GM20000 (cell line): ENCODE measurements at regions not wholly inside any gene's neighbourhood (a gene's known extent, or its start where the extent isn't known, plus 50 kb on each side); places are given as distances from the start of the nearest gene placed in this dataset.

Experiments used
- DNase-seq: peaks from one replicate; pipeline ENCODE4 v3.0.0; 2012; ENCODE audit warnings: low spot score
- TF ChIP-seq, protein P1 (sequence below): IDR thresholded peaks from 2 replicates; pipeline ENCODE4 v1.5.1; 2012; ENCODE audit warnings: mild to moderate bottlenecking, control low read depth; ENCODE audit errors: extremely low read depth, missing control alignments

DNA sequence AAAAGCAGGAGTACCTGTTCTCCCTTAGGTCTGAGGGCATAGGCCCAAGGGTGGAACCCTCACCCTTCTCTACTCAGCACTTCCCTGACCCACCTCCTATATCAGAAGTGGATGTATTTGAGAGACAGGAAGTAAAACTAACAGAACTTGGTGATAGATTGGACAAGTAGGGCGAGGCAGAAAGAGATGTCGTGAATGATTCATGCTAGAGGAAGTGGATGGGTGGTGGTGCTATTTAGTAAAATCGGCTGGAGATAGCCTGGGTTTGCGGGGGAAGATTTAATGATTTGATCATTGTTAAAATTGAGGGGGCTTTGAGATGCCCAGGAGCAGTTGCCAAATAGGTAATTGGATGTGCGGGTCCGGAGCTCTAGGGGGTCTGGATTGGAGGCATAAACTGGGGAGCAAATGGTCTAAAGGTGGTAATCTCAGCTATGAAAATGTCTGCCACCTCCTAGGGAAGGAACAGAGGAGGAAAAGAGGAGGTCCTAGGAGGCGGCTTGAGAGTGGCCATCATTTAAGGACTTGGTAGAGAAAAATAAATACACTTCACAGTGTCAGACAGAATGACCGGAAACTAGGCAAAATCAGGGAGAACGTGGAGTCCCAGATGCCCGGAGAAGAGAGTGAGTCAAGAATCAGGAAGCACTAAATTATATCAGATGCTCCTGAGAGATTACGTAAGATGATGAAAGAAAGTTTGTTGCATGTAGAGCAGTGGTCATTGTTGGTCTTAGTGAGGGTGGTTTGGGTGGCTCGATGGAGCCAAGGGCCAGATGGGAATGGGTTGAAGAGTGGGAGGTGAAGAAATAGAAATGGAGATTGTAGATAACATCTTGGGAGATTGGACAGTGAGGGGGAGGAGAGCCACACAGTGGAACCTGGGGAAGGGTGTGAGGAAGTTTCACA is 142.0 kb downstream of the CEP57L1 start:
- TF ChIP-seq, protein P1, sequence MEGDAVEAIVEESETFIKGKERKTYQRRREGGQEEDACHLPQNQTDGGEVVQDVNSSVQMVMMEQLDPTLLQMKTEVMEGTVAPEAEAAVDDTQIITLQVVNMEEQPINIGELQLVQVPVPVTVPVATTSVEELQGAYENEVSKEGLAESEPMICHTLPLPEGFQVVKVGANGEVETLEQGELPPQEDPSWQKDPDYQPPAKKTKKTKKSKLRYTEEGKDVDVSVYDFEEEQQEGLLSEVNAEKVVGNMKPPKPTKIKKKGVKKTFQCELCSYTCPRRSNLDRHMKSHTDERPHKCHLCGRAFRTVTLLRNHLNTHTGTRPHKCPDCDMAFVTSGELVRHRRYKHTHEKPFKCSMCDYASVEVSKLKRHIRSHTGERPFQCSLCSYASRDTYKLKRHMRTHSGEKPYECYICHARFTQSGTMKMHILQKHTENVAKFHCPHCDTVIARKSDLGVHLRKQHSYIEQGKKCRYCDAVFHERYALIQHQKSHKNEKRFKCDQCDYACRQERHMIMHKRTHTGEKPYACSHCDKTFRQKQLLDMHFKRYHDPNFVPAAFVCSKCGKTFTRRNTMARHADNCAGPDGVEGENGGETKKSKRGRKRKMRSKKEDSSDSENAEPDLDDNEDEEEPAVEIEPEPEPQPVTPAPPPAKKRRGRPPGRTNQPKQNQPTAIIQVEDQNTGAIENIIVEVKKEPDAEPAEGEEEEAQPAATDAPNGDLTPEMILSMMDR: no peak
- DNase-seq: no peak

DNA sequence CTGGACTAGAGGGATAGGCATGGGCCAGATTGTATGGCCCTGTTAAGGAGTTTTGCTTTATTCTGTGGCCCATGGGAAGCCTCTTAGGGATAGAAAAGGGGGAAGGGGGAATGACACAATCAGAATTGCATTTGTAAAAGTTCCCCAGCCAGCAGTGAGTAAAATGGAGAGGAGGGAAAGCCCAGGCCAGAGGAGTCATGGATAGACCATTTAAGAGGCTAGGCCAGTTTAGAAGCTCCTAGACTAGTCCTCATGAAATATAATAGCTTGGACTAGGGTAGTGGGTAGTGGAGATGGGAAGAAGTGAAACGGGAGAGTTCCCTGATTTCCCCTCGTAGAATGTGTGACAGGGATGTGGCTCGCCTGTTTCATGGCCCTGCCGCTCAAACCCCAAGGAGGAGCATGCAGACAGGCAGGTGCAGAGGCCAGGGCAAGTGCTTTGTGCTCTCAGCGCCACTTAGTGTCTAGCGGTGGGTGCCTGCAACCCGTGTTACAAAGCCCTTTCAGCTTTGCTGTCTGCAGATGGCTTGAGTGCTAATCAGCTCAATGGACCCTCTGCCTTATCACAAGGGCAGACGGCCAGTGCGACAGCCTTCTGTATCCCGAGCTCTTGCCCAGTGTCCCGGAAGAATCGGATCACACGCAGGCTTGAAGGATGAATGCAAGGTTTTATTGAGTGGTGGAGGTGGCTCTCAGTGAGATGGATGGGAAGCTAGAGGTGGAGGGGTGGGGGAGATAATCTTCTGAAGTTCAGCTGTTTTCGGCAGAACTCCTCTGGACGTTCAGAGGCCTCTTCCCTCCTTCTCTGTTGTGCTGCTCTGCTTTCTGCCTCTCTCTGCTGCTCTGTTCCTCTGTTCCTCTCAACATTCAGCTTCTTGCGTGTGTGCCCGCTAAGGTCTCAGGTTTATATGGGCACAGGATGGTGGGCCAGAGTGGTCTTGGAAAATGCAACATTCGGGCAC is 141.1 kb downstream of the CEP57L1 start:
- TF ChIP-seq, protein P1: no peak
- DNase-seq: peak; percentile 30

DNA sequence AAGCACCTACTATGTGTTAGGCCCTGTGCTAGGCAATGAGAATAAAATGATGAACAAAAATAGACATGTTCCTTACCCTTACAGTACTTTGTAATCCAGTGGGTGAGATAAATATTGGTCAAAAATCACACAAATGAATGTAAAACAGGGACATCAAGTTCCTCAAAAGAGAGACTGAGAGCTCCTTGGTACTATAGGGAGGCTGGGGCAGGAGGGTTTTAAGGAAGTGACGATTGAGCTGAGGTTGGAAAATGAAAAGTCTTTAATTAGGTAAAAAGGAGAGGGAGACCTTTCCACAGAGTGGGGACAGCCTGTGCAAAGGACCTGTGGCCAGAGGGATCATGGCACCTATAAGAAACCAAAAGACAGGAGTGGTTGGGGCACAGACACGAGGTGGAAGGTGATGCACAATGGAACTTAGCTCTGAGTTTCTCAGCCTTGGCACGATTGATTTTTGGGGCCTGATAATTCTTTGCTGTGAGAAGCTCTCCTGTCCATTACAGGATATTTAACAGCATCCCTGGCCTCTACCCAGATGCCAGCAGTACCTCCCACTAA is 140.3 kb downstream of the CEP57L1 start:
- TF ChIP-seq, protein P1: no peak
- DNase-seq: no peak

DNA sequence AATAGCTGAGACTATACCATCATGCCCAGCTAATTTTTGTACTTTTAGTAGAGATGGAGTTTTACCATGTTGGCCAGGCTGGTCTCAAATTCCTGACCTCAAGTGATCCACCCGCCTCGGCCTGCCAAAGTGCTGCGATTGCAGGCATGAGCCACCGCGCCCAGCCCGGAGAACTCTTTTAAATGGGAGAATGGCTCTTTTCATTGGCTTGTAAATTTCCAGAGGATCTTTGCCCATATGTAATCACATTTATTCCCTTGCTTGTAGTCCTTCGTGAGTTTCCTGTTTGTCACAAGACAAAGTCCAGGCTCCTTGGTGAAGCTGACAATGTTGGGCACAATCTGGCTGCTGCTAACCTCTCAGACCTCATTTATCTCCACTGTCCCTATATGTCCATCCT is 135.1 kb downstream of the CEP57L1 start:
- no peak for DNase-seq
- TF ChIP-seq, protein P1: no peak

DNA sequence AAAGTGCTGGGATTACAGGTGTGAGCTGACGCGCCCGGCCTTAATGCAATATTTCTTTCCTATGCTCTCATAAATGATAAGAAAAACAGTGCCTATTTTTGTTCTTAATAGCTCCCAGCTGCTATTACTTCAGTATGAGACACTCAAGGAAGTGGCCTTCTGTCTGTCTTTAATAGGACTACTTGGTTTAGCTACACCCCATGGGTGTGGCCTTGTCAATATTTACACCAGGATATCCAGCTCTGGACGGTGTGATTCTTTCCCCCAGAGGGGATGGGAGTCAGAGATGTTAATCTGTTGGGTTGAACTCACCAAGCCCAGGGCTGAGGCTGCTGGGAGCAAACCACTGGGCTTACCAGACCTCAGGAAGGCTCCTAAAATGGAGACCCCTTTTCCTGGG is 134.2 kb downstream of the CEP57L1 start:
- no peak for DNase-seq
- TF ChIP-seq, protein P1: no peak

DNA sequence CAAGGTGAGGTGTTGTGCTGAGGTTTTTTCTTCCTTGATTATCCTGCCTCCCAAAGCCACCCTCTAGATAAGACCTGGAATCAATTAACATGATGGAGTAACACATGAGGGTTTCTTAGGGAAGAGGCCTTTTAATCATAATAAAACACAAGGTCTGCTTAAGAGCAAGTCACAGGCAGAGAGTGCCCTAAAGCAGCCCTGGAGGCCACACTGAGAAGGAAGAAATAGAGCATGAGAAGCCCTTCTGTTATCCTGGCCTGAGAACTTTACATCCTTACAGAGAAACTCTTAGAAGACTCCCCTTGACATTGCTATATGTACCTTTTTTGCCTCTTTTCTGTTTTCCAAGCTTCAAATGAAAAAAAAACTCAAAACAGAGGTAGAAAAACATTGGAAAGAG is 132.3 kb downstream of the CEP57L1 start:
- DNase-seq: no peak
- TF ChIP-seq, protein P1: no peak
